ENCODE measurements at regions not wholly inside any gene's neighbourhood (a gene's known extent, or its start where the extent isn't known, plus 50 kb on each side); places are given as distances from the start of the nearest gene placed in this dataset.

DNA sequence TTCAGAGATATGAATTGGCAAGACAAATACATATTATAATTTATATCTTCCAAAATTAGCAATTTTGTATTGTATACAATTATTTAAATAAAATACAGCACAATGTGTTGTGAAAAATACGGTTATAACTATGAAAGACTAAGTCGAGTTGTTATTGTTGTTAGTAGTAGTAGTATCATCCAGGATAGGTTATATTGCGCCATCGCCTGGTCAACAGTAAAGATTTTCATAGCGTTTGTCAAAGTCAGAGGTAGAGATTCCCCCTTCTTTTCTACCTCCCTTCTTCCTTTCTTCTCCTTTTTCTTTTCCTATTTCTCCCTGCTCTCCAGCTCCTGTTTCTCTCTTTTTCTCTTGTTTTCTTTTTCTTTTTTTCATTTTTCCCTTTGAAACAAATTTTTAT is 499.1 kb upstream of the EPHA5 start:
- no peak overlapping the region for H3K27ac ChIP-seq (ENCODE audit: low read depth, low read length)
- H2BK5ac ChIP-seq (ENCODE audit: low read depth, low read length, poor library complexity) = no peak overlapping the region
- H2AK5ac ChIP-seq (ENCODE audit: low read length) = no peak overlapping the region
- no peak overlapping the region for H2BK120ac ChIP-seq (ENCODE audit: insufficient read depth, low read length, poor library complexity)
- no peaks in the 10 kb centered on the region for H3K79me2 ChIP-seq (ENCODE audit: control insufficient read depth, insufficient read depth, low read length, poor library complexity)
- no peak overlapping the region for H3K18ac ChIP-seq (ENCODE audit: low read length)
- no peak overlapping the region for H3K4me3 ChIP-seq (ENCODE audit: low read depth, low read length)
- no peak overlapping the region for H2AFZ ChIP-seq (ENCODE audit: insufficient read depth, low read length, poor library complexity)
- H3K14ac ChIP-seq (ENCODE audit: low read length) = no peak overlapping the region
- H3K36me3 ChIP-seq (ENCODE audit: control insufficient read depth in 1 of 2, insufficient read depth in 2 of 2, low read length in 2 of 2) = no peaks in the 10 kb centered on the region
- no peaks in the 10 kb centered on the region for H3K79me1 ChIP-seq (ENCODE audit: low read length)
- H3K4me1 ChIP-seq (ENCODE audit: control insufficient read depth in 1 of 2, insufficient read depth in 2 of 2, low read length in 2 of 2) = no peaks in the 10 kb centered on the region
- H4K8ac ChIP-seq (ENCODE audit: low read depth, low read length) = no peak overlapping the region
- no peak overlapping the region for H4K12ac ChIP-seq (ENCODE audit: low read depth, low read length)
- H3K27me3 ChIP-seq (ENCODE audit: insufficient read depth, low read length) = no peaks in the 10 kb centered on the region
- H4K91ac ChIP-seq (ENCODE audit: low read depth, low read length) = no peak overlapping the region
- no peak overlapping the region for H3K9ac ChIP-seq (ENCODE audit: low read length)
- no peak for DNase-seq
- WGBS (ENCODE audit: extremely low coverage, insufficient coverage, insufficient read length) = no CpG with 5 or more reads among the region's 5 CpGs
- no peak overlapping the region for H3K4ac ChIP-seq (ENCODE audit: low read depth, low read length)
- no peaks in the 10 kb centered on the region for H3K9me3 ChIP-seq (ENCODE audit: insufficient read depth, low read depth, low read length)
- H3K4me2 ChIP-seq (ENCODE audit: low read length) = no peak overlapping the region
- no peak overlapping the region for H3K23ac ChIP-seq (ENCODE audit: low read length)
- H2BK12ac ChIP-seq (ENCODE audit: low read length) = no peak overlapping the region

DNA sequence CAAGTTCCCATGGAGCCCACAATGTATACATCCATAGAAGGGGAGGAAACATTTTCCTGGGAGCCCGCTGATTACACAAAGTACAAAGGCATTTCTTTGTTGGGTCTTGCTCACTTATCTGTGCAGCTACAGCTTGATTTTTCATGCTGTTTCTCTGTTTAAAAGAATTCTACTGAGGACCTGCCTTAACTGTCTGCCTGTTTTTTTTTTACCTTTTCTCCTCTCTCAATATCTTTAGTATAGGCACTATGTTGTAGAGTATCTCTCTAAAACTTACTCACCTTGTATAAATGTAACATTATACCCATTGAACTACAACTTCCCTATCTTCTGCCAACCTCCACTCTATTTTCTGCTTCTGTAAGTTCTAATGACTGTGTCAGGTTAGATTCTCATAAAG is 494.6 kb upstream of the EPHA5 start:
- no peak overlapping the region for H3K18ac ChIP-seq (ENCODE audit: low read length)
- no peak overlapping the region for H3K14ac ChIP-seq (ENCODE audit: low read length)
- H4K8ac ChIP-seq (ENCODE audit: low read depth, low read length) = no peak overlapping the region
- H2BK12ac ChIP-seq (ENCODE audit: low read length) = no peak overlapping the region
- DNase-seq = no peak
- H3K36me3 ChIP-seq (ENCODE audit: control insufficient read depth in 1 of 2, insufficient read depth in 2 of 2, low read length in 2 of 2) = no peaks in the 10 kb centered on the region
- no peak overlapping the region for H3K27ac ChIP-seq (ENCODE audit: low read depth, low read length)
- no peak overlapping the region for H4K12ac ChIP-seq (ENCODE audit: low read depth, low read length)
- no peaks in the 10 kb centered on the region for H3K4me1 ChIP-seq (ENCODE audit: control insufficient read depth in 1 of 2, insufficient read depth in 2 of 2, low read length in 2 of 2)
- H3K79me1 ChIP-seq (ENCODE audit: low read length) = no peaks in the 10 kb centered on the region
- H3K4me3 ChIP-seq (ENCODE audit: low read depth, low read length) = no peak overlapping the region
- H3K23ac ChIP-seq (ENCODE audit: low read length) = no peak overlapping the region
- H3K9ac ChIP-seq (ENCODE audit: low read length) = no peak overlapping the region
- H3K27me3 ChIP-seq (ENCODE audit: insufficient read depth, low read length) = no peaks in the 10 kb centered on the region
- no peak overlapping the region for H2BK120ac ChIP-seq (ENCODE audit: insufficient read depth, low read length, poor library complexity)
- no peak overlapping the region for H4K91ac ChIP-seq (ENCODE audit: low read depth, low read length)
- WGBS (ENCODE audit: extremely low coverage, insufficient coverage, insufficient read length) = no CpG with 5 or more reads among the region's 1 CpG
- no peak overlapping the region for H3K4ac ChIP-seq (ENCODE audit: low read depth, low read length)
- no peak overlapping the region for H2AK5ac ChIP-seq (ENCODE audit: low read length)
- no peak overlapping the region for H3K4me2 ChIP-seq (ENCODE audit: low read length)
- H3K79me2 ChIP-seq (ENCODE audit: control insufficient read depth, insufficient read depth, low read length, poor library complexity) = no peaks in the 10 kb centered on the region
- no peaks in the 10 kb centered on the region for H3K9me3 ChIP-seq (ENCODE audit: insufficient read depth, low read depth, low read length)
- H2AFZ ChIP-seq (ENCODE audit: insufficient read depth, low read length, poor library complexity) = no peak overlapping the region
- no peak overlapping the region for H2BK5ac ChIP-seq (ENCODE audit: low read depth, low read length, poor library complexity)

DNA sequence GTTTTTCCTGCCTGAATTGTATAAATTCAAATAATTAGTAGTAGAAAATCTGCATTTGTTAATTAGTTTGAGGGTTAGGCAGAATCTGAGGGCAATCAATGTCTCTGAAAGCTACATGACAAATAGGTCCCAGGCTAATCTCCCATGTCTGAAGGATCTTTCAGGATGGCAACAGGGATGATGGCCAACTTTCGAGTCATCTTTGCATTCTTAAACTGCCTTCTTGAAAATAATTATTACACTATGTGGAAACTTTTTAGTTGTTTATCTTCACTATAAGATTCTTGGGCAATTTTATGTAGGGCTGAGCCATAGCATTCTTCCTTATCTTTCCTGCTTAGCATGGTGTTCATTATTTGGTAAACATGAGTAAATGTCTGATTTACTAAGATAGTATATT is 490.3 kb upstream of the EPHA5 start:
- H2BK120ac ChIP-seq (ENCODE audit: insufficient read depth, low read length, poor library complexity) = no peak overlapping the region
- no peak overlapping the region for H2BK12ac ChIP-seq (ENCODE audit: low read length)
- no peaks in the 10 kb centered on the region for H3K4me1 ChIP-seq (ENCODE audit: control insufficient read depth in 1 of 2, insufficient read depth in 2 of 2, low read length in 2 of 2)
- no peak overlapping the region for H3K18ac ChIP-seq (ENCODE audit: low read length)
- DNase-seq = no peak
- H3K79me1 ChIP-seq (ENCODE audit: low read length) = no peaks in the 10 kb centered on the region
- H3K27me3 ChIP-seq (ENCODE audit: insufficient read depth, low read length) = no peaks in the 10 kb centered on the region
- H3K4me3 ChIP-seq (ENCODE audit: low read depth, low read length) = no peak overlapping the region
- no peak overlapping the region for H3K23ac ChIP-seq (ENCODE audit: low read length)
- no peaks in the 10 kb centered on the region for H3K36me3 ChIP-seq (ENCODE audit: control insufficient read depth in 1 of 2, insufficient read depth in 2 of 2, low read length in 2 of 2)
- H3K79me2 ChIP-seq (ENCODE audit: control insufficient read depth, insufficient read depth, low read length, poor library complexity) = no peaks in the 10 kb centered on the region
- H3K9me3 ChIP-seq (ENCODE audit: insufficient read depth, low read depth, low read length) = no peaks in the 10 kb centered on the region
- no peak overlapping the region for H2BK5ac ChIP-seq (ENCODE audit: low read depth, low read length, poor library complexity)
- H3K9ac ChIP-seq (ENCODE audit: low read length) = no peak overlapping the region
- H4K91ac ChIP-seq (ENCODE audit: low read depth, low read length) = no peak overlapping the region
- H4K12ac ChIP-seq (ENCODE audit: low read depth, low read length) = no peak overlapping the region
- H2AFZ ChIP-seq (ENCODE audit: insufficient read depth, low read length, poor library complexity) = no peak overlapping the region
- no peak overlapping the region for H3K4ac ChIP-seq (ENCODE audit: low read depth, low read length)
- no peak overlapping the region for H3K4me2 ChIP-seq (ENCODE audit: low read length)
- WGBS (ENCODE audit: extremely low coverage, insufficient coverage, insufficient read length) = no CpG with 5 or more reads among the region's 1 CpG
- H2AK5ac ChIP-seq (ENCODE audit: low read length) = no peak overlapping the region
- no peak overlapping the region for H3K14ac ChIP-seq (ENCODE audit: low read length)
- no peak overlapping the region for H4K8ac ChIP-seq (ENCODE audit: low read depth, low read length)
- H3K27ac ChIP-seq (ENCODE audit: low read depth, low read length) = no peak overlapping the region

DNA sequence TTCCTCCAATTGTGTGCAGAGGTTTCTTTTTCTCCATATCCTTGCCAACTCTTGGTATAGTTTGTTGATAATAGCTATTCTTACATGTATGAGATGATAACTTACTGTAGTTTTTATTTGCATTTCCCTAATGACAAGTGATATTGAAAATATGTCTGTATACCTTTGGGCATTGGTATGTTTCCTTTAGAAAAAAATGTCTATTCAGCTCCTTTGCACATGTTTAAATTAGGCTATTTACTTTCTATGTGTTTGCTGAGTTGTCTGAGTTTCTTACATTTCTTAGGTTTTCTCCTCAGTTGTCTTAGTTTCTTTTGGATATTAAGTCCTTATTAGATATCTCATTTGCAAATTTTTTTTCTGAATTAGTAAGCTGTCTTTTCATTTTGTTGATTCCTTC is 487.3 kb upstream of the EPHA5 start:
- H2AK5ac ChIP-seq (ENCODE audit: low read length) = no peak overlapping the region
- H3K79me1 ChIP-seq (ENCODE audit: low read length) = no peaks in the 10 kb centered on the region
- no peak overlapping the region for H4K91ac ChIP-seq (ENCODE audit: low read depth, low read length)

DNA sequence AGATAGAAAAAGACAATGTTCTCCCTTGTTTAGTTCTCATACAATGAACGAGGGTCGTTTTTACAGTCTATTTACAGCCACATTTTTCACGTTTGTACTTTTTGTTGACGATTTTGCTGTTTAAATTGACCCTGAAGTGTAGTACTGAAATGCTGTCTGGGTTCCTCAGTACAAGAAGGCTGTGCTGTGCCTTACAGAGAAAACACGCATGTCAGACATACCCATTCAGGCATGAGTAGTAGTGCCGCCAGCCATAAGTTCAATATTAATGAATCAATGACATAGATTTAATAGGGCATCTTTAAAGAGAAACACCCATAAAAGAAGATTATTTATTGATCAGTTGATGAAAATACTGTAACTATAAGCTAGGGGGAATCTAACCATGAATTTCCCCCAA is 459.8 kb upstream of the EPHA5 start:
- Histone ChIP-seq H4K12ac (ENCODE audit: low read depth, low read length) (no peak overlapping the region), H3K27me3 (ENCODE audit: insufficient read depth, low read length) (no peaks in the 10 kb centered on the region), H2BK5ac (ENCODE audit: low read depth, low read length, poor library complexity) (no peak overlapping the region), H3K14ac (ENCODE audit: low read length) (no peak overlapping the region), H2AFZ (ENCODE audit: insufficient read depth, low read length, poor library complexity) (no peak overlapping the region), H4K8ac (ENCODE audit: low read depth, low read length) (no peak overlapping the region), H3K36me3 (ENCODE audit: control insufficient read depth in 1 of 2, insufficient read depth in 2 of 2, low read length in 2 of 2) (no peaks in the 10 kb centered on the region), H3K18ac (ENCODE audit: low read length) (no peak overlapping the region), H2AK5ac (ENCODE audit: low read length) (no peak overlapping the region), H3K79me2 (ENCODE audit: control insufficient read depth, insufficient read depth, low read length, poor library complexity) (no peaks in the 10 kb centered on the region), H3K4me1 (ENCODE audit: control insufficient read depth in 1 of 2, insufficient read depth in 2 of 2, low read length in 2 of 2) (no peaks in the 10 kb centered on the region), H3K9me3 (ENCODE audit: insufficient read depth, low read depth, low read length) (no peaks in the 10 kb centered on the region), H3K4me3 (ENCODE audit: low read depth, low read length) (no peak overlapping the region), H3K9ac (ENCODE audit: low read length) (no peak overlapping the region), H3K4me2 (ENCODE audit: low read length) (no peak overlapping the region), H2BK12ac (ENCODE audit: low read length) (no peak overlapping the region), H4K91ac (ENCODE audit: low read depth, low read length) (no peak overlapping the region), H2BK120ac (ENCODE audit: insufficient read depth, low read length, poor library complexity) (no peak overlapping the region), H3K4ac (ENCODE audit: low read depth, low read length) (no peak overlapping the region), H3K27ac (ENCODE audit: low read depth, low read length) (no peak overlapping the region), H3K23ac (ENCODE audit: low read length) (no peak overlapping the region), H3K79me1 (ENCODE audit: low read length) (no peaks in the 10 kb centered on the region)
- WGBS (ENCODE audit: extremely low coverage, insufficient coverage, insufficient read length) = no CpG with 5 or more reads among the region's 6 CpGs
- no peak for DNase-seq

More for the DNA sequence above, 487.3 kb upstream of the EPHA5 start:
- H2BK120ac ChIP-seq (ENCODE audit: insufficient read depth, low read length, poor library complexity) = no peak overlapping the region
- no peak overlapping the region for H2BK5ac ChIP-seq (ENCODE audit: low read depth, low read length, poor library complexity)
- H3K27me3 ChIP-seq (ENCODE audit: insufficient read depth, low read length) = no peaks in the 10 kb centered on the region
- no peak overlapping the region for H2BK12ac ChIP-seq (ENCODE audit: low read length)
- H3K79me2 ChIP-seq (ENCODE audit: control insufficient read depth, insufficient read depth, low read length, poor library complexity) = no peaks in the 10 kb centered on the region
- H3K9ac ChIP-seq (ENCODE audit: low read length) = no peak overlapping the region
- DNase-seq = no peak
- H3K4ac ChIP-seq (ENCODE audit: low read depth, low read length) = no peak overlapping the region
- no peak overlapping the region for H3K27ac ChIP-seq (ENCODE audit: low read depth, low read length)
- H3K9me3 ChIP-seq (ENCODE audit: insufficient read depth, low read depth, low read length) = no peaks in the 10 kb centered on the region
- no peak overlapping the region for H3K18ac ChIP-seq (ENCODE audit: low read length)
- H3K4me3 ChIP-seq (ENCODE audit: low read depth, low read length) = no peak overlapping the region
- H3K36me3 ChIP-seq (ENCODE audit: control insufficient read depth in 1 of 2, insufficient read depth in 2 of 2, low read length in 2 of 2) = no peaks in the 10 kb centered on the region
- H3K4me2 ChIP-seq (ENCODE audit: low read length) = no peak overlapping the region
- H4K8ac ChIP-seq (ENCODE audit: low read depth, low read length) = no peak overlapping the region
- no peak overlapping the region for H2AFZ ChIP-seq (ENCODE audit: insufficient read depth, low read length, poor library complexity)
- no peak overlapping the region for H3K14ac ChIP-seq (ENCODE audit: low read length)
- no peak overlapping the region for H4K12ac ChIP-seq (ENCODE audit: low read depth, low read length)
- no peak overlapping the region for H3K23ac ChIP-seq (ENCODE audit: low read length)
- no peaks in the 10 kb centered on the region for H3K4me1 ChIP-seq (ENCODE audit: control insufficient read depth in 1 of 2, insufficient read depth in 2 of 2, low read length in 2 of 2)
